ENCODE measurements at regions not wholly inside any gene's neighbourhood (a gene's known extent, or its start where the extent isn't known, plus 50 kb on each side); places are given as distances from the start of the nearest gene placed in this dataset.

- H3K27me3 ChIP-seq, result no peaks in the 10 kb centered on the region
- peak overlapping the region; percentile 40 to 62 (median 46) for H3K27ac ChIP-seq (replicated peaks in 1 of 4)
- TF ChIP-seq CTCF (IDR thresholded peaks at IDR 0.05) (no peak), POLR2A (IDR thresholded peaks at IDR 0.05; ENCODE audit: low read depth) (no peak), POLR2AphosphoS5 (IDR thresholded peaks at IDR 0.05) (peak in 1 of 2 donors; percentile 33), EP300 (IDR thresholded peaks at IDR 0.05) (no peak)
- H3K9me3 ChIP-seq, result no peaks in the 10 kb centered on the region
- 55% methylated on average over 14 of the region's 17 CpGs for WGBS
- DNase-seq (ENCODE audit: extremely low spot score), result no peak
- peaks cover 20 to 53% (median 40%) of the 10 kb centered on the region in 4 donors for H3K4me1 ChIP-seq
- H3K36me3 ChIP-seq, result no peaks in the 10 kb centered on the region
- intact Hi-C loops (cut with DNase I), result no loop called here
- no peak overlapping the region for H3K4me3 ChIP-seq
These were observed 299.7 kb downstream of the ZEB1 start for GRCh38 chr10:31618541-31619291.

- H3K27ac ChIP-seq (replicated peaks in 1 of 4), result peak overlapping the region in 1 of 4 donors; percentile 48
- WGBS, result 73% methylated on average over 2 of the region's 2 CpGs
- no peaks in the 10 kb centered on the region for H3K9me3 ChIP-seq
- intact Hi-C loops (cut with DNase I), result no loop called here
- TF ChIP-seq POLR2A (IDR thresholded peaks at IDR 0.05; ENCODE audit: low read depth) (no peak), CTCF (IDR thresholded peaks at IDR 0.05) (no peak), EP300 (IDR thresholded peaks at IDR 0.05) (no peak), POLR2AphosphoS5 (IDR thresholded peaks at IDR 0.05) (no peak)
- no peaks in the 10 kb centered on the region for H3K36me3 ChIP-seq
- no peak overlapping the region for H3K4me3 ChIP-seq
- H3K4me1 ChIP-seq, result peaks cover 20 to 44% (median 32%) of the 10 kb centered on the region in 4 donors
- H3K27me3 ChIP-seq, result no peaks in the 10 kb centered on the region
- DNase-seq (ENCODE audit: extremely low spot score), result no peak
These were observed 298.7 kb downstream of the ZEB1 start for GRCh38 chr10:31617757-31618156.

- H3K36me3 ChIP-seq, result no peaks in the 10 kb centered on the region
- no peak for DNase-seq (ENCODE audit: extremely low spot score)
- intact Hi-C loops (cut with DNase I), result no loop called here
- H3K4me3 ChIP-seq, result no peak overlapping the region
- 94% methylated on average over 2 of the region's 2 CpGs for WGBS
- peaks cover 20 to 38% (median 30%) of the 10 kb centered on the region in 4 donors for H3K4me1 ChIP-seq
- no peaks in the 10 kb centered on the region for H3K9me3 ChIP-seq
- no peak for TF ChIP-seq POLR2AphosphoS5 (IDR thresholded peaks at IDR 0.05)
- TF ChIP-seq CTCF (IDR thresholded peaks at IDR 0.05), result no peak
- TF ChIP-seq EP300 (IDR thresholded peaks at IDR 0.05), result no peak
- TF ChIP-seq POLR2A (IDR thresholded peaks at IDR 0.05; ENCODE audit: low read depth), result no peak
- H3K27me3 ChIP-seq, result no peaks in the 10 kb centered on the region
- no peak overlapping the region for H3K27ac ChIP-seq (replicated peaks in 1 of 4)
These were observed 298.1 kb downstream of the ZEB1 start for GRCh38 chr10:31617133-31617532.

- TF ChIP-seq POLR2AphosphoS5 (IDR thresholded peaks at IDR 0.05) (no peak), POLR2A (IDR thresholded peaks at IDR 0.05; ENCODE audit: low read depth) (no peak), CTCF (IDR thresholded peaks at IDR 0.05) (no peak), EP300 (IDR thresholded peaks at IDR 0.05) (no peak)
- H3K4me1 ChIP-seq, result peaks cover 13 to 25% (median 23%) of the 10 kb centered on the region in 4 donors
- intact Hi-C loops (cut with DNase I), result no loop called here
- H3K4me3 ChIP-seq, result no peak overlapping the region
- DNase-seq (ENCODE audit: extremely low spot score), result no peak
- no peaks in the 10 kb centered on the region for H3K9me3 ChIP-seq
- H3K27ac ChIP-seq (replicated peaks in 1 of 4), result no peak overlapping the region
- no peaks in the 10 kb centered on the region for H3K27me3 ChIP-seq
- no peaks in the 10 kb centered on the region for H3K36me3 ChIP-seq
These were observed 296.1 kb downstream of the ZEB1 start for GRCh38 chr10:31615129-31615528.

All from esophagus muscularis mucosa (tissue), 4 donors.